Activated CD8-positive, alpha-beta T cell treated with anti-CD3 and anti-CD28 coated beads, Interleukin-2, amount 10 ng/mL, durations not matched to agents 7 days and 5 days (primary cell): ENCODE measurements at regions not wholly inside any gene's neighbourhood (a gene's known extent, or its start where the extent isn't known, plus 50 kb on each side); places are given as distances from the start of the nearest gene placed in this dataset.

ENCODE experiments used
- ATAC-seq: fragments of 150-1000 bp; cut with Tn5 transposase; one replicate; pipeline ENCODE4 v1.10.0; 2021; ENCODE audit warnings: moderate library complexity
- CTCF ChIA-PET: fragments of 350-600 bp; sonication (Branson Sonifier 250); formaldehyde crosslinking; loops from one replicate; lab custom pipeline; 2021; ENCODE audit warnings: antibody characterized with exemption; lab: Charles Lee
- POLR2A ChIA-PET: fragments of 350-600 bp; sonication (Branson Sonifier 250); formaldehyde crosslinking; loops from one replicate; lab custom pipeline; 2021; ENCODE audit warnings: antibody characterized with exemption; lab: Charles Lee
- DNase-seq: peaks from one replicate; pipeline ENCODE4 v3.0.0-alpha.2; 2020
- H3K27ac Mint-ChIP-seq: one replicate; pipeline ENCODE4 v1.8.0; 2021; ENCODE audit warnings: mild to moderate bottlenecking, mixed read lengths
- H3K27me3 Mint-ChIP-seq: one replicate; pipeline ENCODE4 v1.8.0; 2021; ENCODE audit warnings: low read depth, mixed read lengths
- H3K36me3 Mint-ChIP-seq: one replicate; pipeline ENCODE4 v1.8.0; 2021; ENCODE audit warnings: low read depth, mixed read lengths
- H3K4me1 Mint-ChIP-seq: one replicate; pipeline ENCODE4 v1.8.0; 2021; ENCODE audit warnings: low read depth, mixed read lengths
- H3K4me3 Mint-ChIP-seq: one replicate; pipeline ENCODE4 v1.8.0; 2021; ENCODE audit warnings: mild to moderate bottlenecking, mixed read lengths
- H3K9me3 Mint-ChIP-seq: one replicate; pipeline ENCODE4 v1.8.0; 2022; ENCODE audit warnings: mixed read lengths; ENCODE audit not compliant: insufficient read depth

DNA sequence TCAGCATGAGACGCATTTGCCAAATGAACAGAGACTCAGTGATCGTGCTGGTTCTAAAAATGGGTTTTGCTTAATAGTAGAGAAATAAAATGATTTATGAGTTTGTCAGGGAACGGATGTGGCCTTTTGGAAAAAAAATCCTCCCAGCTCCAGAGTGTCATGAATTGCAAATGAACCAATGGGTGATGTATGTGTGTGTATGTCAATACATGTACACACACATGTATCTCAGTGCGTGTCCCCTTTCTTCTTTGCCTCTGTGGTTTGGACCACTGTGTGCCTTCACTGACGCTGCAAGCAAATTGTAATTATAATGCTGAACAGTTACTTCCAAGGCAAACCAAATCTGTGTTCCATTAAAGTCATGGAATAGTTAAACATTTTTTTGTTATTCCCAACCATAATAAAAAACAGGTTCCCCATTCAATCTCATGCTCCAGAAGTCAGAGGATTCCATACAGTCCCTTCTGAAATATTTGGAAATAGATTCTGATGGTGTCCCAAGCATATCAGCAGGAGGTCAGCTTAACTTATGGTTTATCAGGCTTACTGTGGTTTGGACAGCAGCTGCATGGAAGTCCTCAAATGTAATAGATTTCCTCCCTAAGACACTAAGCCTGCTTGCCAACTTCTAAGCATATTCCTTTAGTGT lies 630.5 kb downstream of the ACTL7B start:
- no peaks in the 10 kb centered on the region for H3K36me3 Mint-ChIP-seq
- H3K9me3 Mint-ChIP-seq, result no peaks in the 10 kb centered on the region
- H3K27me3 Mint-ChIP-seq, result no peaks in the 10 kb centered on the region
- CTCF ChIA-PET, result no interaction called here
- no peak overlapping the region for H3K27ac Mint-ChIP-seq
- no peak overlapping the region for H3K4me3 Mint-ChIP-seq
- no peaks in the 10 kb centered on the region for H3K4me1 Mint-ChIP-seq
- POLR2A ChIA-PET, result no interaction called here
- no peak for DNase-seq
- no peak for ATAC-seq

DNA sequence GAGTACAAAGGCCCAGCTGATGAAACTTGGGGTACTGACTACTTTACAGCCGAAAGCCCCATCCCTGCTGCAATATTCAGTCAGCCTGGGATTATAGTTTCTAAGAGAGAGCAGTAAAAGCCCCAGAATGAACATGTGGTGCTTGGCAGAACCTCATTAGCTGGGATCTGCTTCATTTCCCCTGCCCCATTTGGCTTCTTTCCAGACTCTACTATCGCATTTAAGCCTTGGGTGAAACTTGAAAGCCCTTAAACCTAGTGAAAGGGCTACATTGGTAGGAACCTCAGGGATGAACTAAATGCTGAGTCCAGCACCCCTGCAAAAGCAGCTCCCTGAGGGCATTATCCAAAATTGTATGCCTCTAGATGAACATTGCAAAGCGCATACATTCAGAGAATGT lies 631.1 kb downstream of the ACTL7B start:
- no peak for ATAC-seq
- H3K4me1 Mint-ChIP-seq, result no peaks in the 10 kb centered on the region
- no peak overlapping the region for H3K27ac Mint-ChIP-seq
- H3K4me3 Mint-ChIP-seq, result no peak overlapping the region
- ChIA-PET POLR2A (no interaction called here), CTCF (no interaction called here)
- no peaks in the 10 kb centered on the region for H3K36me3 Mint-ChIP-seq
- no peak for DNase-seq
- no peaks in the 10 kb centered on the region for H3K9me3 Mint-ChIP-seq
- H3K27me3 Mint-ChIP-seq, result no peaks in the 10 kb centered on the region

DNA sequence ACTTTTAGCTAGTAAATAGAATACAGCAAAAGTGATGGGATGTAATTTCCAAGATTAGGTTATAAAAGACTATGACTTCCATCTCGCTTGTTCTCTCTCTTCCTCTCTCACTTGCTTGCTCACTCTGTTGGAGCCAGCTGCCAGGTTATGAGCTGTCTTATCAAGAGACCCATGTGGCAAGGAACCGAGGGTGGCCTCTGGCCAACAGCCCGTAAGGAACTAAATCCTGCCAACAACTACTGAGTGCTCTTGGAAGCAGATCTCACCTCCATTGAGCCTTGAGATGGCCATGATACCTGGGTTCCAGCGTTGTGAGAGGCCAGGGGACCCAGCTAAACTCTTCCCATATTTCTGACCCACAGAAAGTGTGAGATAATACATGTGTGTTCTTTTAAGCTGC lies 636.1 kb downstream of the ACTL7B start:
- POLR2A ChIA-PET, result no interaction called here
- Mint-ChIP-seq H3K36me3 (no peaks in the 10 kb centered on the region), H3K9me3 (peaks cover 6% of the 10 kb centered on the region), H3K27ac (no peak overlapping the region), H3K27me3 (no peaks in the 10 kb centered on the region), H3K4me3 (no peak overlapping the region), H3K4me1 (no peaks in the 10 kb centered on the region)
- ATAC-seq (no peak), DNase-seq (no peak)
- CTCF ChIA-PET, result no interaction called here

DNA sequence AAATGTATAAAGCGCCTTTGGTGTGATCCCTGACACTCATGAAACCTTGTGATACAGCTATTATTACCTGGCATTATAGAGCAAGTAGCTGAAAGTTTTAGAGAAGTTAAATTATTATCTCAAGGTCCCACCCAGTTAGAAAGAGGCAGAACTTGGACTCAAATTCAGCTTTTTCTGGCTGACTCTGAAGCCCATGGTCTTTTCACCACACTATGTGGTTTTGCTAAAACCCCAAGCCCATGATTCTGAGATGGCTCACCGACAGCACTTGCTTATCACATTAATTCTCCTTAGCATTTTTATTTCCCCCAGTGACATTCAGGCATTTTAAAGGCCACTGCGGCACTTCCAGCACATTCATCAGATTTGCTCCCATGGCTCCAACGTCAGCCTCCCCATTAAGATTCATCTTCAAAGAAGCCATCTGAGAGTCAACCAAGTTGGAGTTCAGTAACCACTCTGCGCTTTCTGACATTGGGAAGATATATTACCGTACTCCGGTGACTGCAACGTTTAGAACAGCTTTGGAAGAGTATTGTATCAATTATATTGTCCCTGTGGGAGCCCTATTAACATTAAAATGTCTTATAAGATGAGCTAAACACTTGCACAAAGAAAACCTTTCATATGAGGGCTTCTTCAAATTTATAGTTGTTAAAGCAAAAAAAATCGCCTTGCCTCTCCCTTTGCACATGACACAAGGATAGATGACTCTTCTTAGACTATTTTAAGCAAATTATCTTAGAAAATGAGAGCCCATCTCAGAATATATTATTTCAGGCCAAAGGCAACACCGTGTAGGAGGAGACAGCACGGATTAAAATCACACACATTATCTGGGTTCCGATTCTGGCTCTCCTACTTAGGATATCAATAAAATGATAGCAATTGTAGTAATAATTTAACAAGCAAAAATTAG lies 638.1 kb downstream of the ACTL7B start:
- no peaks in the 10 kb centered on the region for H3K36me3 Mint-ChIP-seq
- H3K27ac Mint-ChIP-seq, result no peak overlapping the region
- no peaks in the 10 kb centered on the region for H3K4me1 Mint-ChIP-seq

DNA sequence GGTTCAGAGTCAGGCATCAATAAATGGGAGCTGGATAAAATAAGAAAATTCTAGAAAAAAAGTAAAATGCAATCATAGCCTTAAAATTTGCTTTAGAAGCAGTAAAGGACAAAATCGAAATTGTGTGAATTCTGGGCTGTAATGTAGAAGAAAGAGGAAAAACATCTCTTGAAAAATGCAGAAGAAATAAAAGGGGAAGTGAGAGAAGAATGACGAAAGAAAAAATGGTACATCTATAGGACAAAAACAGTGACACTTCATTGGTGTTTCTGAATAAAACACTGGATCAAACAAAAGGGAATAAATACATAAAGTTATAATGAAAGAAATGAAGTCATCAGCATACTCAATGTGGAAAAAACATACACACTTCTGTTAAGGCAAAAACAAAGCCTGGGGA lies 642.3 kb downstream of the ACTL7B start:
- no peaks in the 10 kb centered on the region for H3K4me1 Mint-ChIP-seq
- H3K36me3 Mint-ChIP-seq, result no peaks in the 10 kb centered on the region
- ATAC-seq (no peak), DNase-seq (no peak)
- no peaks in the 10 kb centered on the region for H3K27me3 Mint-ChIP-seq
- no peak overlapping the region for H3K4me3 Mint-ChIP-seq
- POLR2A ChIA-PET, result no interaction called here
- peaks cover 6% of the 10 kb centered on the region for H3K9me3 Mint-ChIP-seq
- CTCF ChIA-PET, result no interaction called here
- H3K27ac Mint-ChIP-seq, result no peak overlapping the region

More for the DNA sequence above, 638.1 kb downstream of the ACTL7B start:
- H3K27me3 Mint-ChIP-seq, result no peaks in the 10 kb centered on the region
- ChIA-PET CTCF (no interaction called here), POLR2A (no interaction called here)
- H3K4me3 Mint-ChIP-seq, result no peak overlapping the region
- peaks cover 6% of the 10 kb centered on the region for H3K9me3 Mint-ChIP-seq
- ATAC-seq (no peak), DNase-seq (no peak)

DNA sequence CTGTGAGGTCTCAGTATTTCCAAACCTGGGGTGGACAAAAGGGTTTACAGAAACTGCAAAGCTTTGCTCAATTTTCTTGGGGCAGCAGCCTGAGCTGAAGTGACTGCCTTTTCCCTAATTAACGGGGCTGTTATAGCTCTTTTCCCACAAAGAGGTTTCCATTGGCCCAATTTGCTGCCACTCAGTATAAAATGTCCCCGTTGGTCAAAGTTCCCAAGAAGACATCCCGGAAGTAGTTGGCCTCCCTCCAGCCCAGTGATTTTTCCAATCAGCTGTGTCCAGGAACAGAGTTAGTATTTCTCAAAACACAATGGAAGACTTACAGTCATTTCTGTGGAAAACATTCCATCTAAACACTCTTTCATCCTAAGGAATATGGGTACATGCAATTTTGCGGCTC lies 643.6 kb downstream of the ACTL7B start:
- no peaks in the 10 kb centered on the region for H3K4me1 Mint-ChIP-seq
- H3K9me3 Mint-ChIP-seq, result no peaks in the 10 kb centered on the region
- H3K27ac Mint-ChIP-seq, result no peak overlapping the region
- CTCF ChIA-PET, result no interaction called here
- no peaks in the 10 kb centered on the region for H3K27me3 Mint-ChIP-seq
- DNase-seq (no peak), ATAC-seq (no peak)
- H3K4me3 Mint-ChIP-seq, result no peak overlapping the region
- POLR2A ChIA-PET, result no interaction called here
- H3K36me3 Mint-ChIP-seq, result no peaks in the 10 kb centered on the region

DNA sequence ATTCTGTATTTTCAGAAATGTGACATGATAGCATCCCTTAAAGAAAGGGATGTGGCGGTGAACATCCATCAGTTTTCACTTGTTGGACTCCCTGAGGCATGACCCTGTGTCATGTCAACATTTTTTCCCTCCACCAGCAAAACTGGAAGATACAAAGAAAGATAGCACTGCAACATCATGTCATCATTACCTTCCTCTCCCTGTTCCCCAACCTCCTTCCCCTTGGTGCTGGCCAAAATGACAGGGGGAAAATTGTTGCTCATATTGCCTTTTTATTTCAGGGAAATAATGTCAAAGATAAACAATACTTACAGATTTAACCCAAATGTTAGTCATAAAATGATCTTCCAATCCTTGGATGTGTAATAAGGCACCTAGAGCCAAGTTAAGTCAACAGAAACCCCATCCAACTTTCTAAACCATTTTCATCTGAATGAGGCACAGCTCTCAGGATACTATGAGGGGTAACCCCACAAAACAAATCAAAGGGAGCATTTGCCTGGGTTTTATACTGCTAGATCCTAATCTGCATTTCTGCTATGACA lies 644.3 kb downstream of the ACTL7B start:
- POLR2A ChIA-PET, result no interaction called here
- no peak overlapping the region for H3K4me3 Mint-ChIP-seq

DNA sequence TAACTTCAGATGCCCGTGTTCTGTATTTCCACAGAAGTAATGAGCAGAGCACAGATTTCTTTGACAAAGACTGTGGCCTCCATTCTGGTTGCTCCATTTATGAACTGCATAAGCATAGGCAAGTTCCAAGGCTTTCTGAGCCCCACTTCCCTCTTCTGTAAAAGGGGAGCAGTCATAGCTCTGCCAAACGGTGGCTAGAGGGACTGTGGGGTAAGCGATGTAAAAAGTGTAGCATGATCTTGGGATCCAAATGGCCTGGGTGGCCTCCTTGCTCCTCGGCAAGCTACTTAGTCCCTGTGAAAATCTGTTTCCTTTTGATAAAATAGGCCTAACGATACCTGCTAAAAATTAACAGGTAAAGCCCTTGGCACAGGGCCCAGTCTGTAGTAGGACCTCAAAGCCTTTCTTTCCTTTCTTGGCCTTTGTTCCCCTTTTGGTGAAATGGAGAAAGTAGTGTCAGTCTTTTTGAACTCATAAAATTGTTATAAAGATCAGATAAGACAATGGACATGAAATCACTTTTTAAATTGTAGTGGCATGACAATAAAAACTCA lies 646.6 kb downstream of the ACTL7B start:
- Mint-ChIP-seq H3K4me3 (no peak overlapping the region), H3K27ac (no peak overlapping the region), H3K27me3 (no peaks in the 10 kb centered on the region), H3K4me1 (no peaks in the 10 kb centered on the region), H3K36me3 (no peaks in the 10 kb centered on the region), H3K9me3 (no peaks in the 10 kb centered on the region)
- ChIA-PET POLR2A (no interaction called here), CTCF (no interaction called here)
- ATAC-seq (no peak), DNase-seq (no peak)

More for the DNA sequence above, 644.3 kb downstream of the ACTL7B start:
- ATAC-seq (no peak), DNase-seq (no peak)
- H3K4me1 Mint-ChIP-seq, result no peaks in the 10 kb centered on the region
- no peaks in the 10 kb centered on the region for H3K27me3 Mint-ChIP-seq
- no peak overlapping the region for H3K27ac Mint-ChIP-seq
- no peaks in the 10 kb centered on the region for H3K36me3 Mint-ChIP-seq
- H3K9me3 Mint-ChIP-seq, result no peaks in the 10 kb centered on the region
- CTCF ChIA-PET, result no interaction called here

DNA sequence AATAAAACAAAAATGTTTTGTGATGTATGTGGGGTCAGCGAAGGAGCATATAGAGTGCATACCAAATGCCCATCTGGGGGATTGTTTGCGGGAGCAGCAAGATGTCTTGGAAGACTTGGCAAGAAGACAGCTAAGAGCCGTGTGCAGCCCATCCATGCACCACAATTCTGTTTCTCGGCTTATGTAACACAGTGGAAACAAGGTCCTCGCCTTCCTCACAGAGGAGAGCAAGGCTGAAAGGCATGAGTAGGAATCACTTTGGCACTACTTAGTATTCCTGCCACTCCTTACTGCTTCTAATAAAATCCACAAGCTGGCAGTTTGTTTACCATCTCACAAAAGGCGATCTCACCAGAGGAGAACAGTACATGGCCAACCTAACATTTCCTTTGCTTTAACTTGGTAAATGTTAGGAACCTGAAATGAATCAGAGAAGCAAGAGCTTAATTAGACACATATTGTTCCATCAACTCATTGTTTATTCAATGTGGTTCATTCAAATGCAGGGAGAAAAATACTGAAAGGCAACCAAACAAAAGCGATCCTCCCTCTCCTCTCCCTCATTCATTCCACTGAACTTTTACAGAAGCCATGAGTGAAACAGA lies 648.1 kb downstream of the ACTL7B start:
- H3K4me3 Mint-ChIP-seq, result no peak overlapping the region
- no peaks in the 10 kb centered on the region for H3K4me1 Mint-ChIP-seq
- POLR2A ChIA-PET, result no interaction called here
- CTCF ChIA-PET, result no interaction called here
- no peaks in the 10 kb centered on the region for H3K9me3 Mint-ChIP-seq
- no peak for DNase-seq
- no peak for ATAC-seq
- H3K27me3 Mint-ChIP-seq, result no peaks in the 10 kb centered on the region
- H3K27ac Mint-ChIP-seq, result no peak overlapping the region
- H3K36me3 Mint-ChIP-seq, result no peaks in the 10 kb centered on the region

DNA sequence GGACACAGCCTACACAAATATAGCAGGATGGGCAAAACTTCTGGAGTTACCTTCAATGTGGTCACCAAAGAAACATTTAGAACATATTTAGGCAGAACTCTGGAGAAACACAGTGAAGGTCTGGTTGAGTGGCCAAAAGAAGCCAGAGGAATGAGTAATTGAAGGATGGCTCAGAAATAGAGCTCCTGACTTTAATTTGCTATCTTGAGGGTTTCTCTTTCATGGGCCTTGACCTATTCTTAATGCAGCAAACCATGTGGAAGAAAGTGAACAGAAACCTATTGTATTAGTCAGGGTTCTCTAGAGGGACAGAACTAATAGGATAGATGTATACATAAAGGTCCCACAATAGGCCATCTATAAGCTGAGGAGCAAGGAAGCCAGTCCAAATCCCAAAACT lies 650.5 kb downstream of the ACTL7B start:
- DNase-seq (no peak), ATAC-seq (no peak)
- no peak overlapping the region for H3K4me3 Mint-ChIP-seq
- H3K27me3 Mint-ChIP-seq, result no peaks in the 10 kb centered on the region
- ChIA-PET POLR2A (no interaction called here), CTCF (no interaction called here)
- no peaks in the 10 kb centered on the region for H3K36me3 Mint-ChIP-seq
- no peaks in the 10 kb centered on the region for H3K9me3 Mint-ChIP-seq
- no peak overlapping the region for H3K27ac Mint-ChIP-seq
- no peaks in the 10 kb centered on the region for H3K4me1 Mint-ChIP-seq

DNA sequence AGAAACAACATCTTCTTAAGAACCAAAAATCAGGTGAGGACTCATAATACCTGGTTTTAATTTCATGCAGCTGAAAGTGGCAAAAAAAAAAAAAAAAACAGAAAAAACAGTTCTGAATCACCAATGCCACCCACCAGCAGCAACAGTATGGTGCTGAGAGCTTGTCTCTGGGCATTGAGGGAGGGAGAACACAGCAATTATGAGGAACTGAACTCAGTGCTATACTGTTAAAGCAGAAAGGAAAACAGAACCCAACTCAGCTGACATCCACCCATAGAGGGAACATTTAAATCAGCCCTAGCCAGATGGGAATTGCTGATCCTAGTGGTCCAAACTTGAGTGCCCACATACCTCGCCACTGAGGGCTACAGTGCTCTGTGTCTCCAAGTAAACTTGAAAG lies 657.9 kb downstream of the ACTL7B start:
- Mint-ChIP-seq H3K9me3 (no peaks in the 10 kb centered on the region), H3K4me1 (no peaks in the 10 kb centered on the region), H3K27me3 (no peaks in the 10 kb centered on the region), H3K27ac (no peak overlapping the region), H3K36me3 (no peaks in the 10 kb centered on the region), H3K4me3 (no peak overlapping the region)
- ChIA-PET CTCF (no interaction called here), POLR2A (no interaction called here)
- DNase-seq (no peak), ATAC-seq (no peak)

DNA sequence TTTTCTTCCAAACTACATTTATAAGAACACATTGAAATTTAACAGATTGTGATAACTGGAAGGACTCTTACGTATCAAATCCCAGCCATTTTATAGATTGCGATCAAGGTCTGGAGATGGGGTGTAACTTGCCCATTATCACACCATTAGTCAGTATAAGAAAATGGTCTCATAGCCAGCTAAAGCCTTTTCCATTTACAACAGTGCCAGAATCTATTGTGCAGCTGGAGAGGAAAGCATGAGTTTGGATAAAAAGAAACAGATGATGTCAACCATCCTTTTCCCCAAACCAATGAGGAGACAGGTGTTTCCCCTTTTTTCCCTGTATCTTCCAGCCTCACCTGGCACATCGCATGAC lies 658.8 kb downstream of the ACTL7B start:
- Mint-ChIP-seq H3K4me1 (no peaks in the 10 kb centered on the region), H3K4me3 (no peak overlapping the region), H3K27me3 (no peaks in the 10 kb centered on the region), H3K27ac (no peak overlapping the region), H3K9me3 (no peaks in the 10 kb centered on the region), H3K36me3 (no peaks in the 10 kb centered on the region)
- no peak for DNase-seq
- no peak for ATAC-seq
- POLR2A ChIA-PET, result no interaction called here
- CTCF ChIA-PET, result no interaction called here
